Urothelium cell line (cell line): ENCODE measurements at regions not wholly inside any gene's neighbourhood (a gene's known extent, or its start where the extent isn't known, plus 50 kb on each side); places are given as distances from the start of the nearest gene placed in this dataset.

ENCODE experiments used
- DNase-seq: peaks from one replicate; pipeline ENCODE4 v3.0.0; 2011; ENCODE audit warnings: low spot score, mixed read lengths
- FAIRE-seq: peaks from 2 replicates; lab custom pipeline; 2011; peaks lifted over from hg19 to GRCh38; lab: Jason Lieb, UNC

DNA sequence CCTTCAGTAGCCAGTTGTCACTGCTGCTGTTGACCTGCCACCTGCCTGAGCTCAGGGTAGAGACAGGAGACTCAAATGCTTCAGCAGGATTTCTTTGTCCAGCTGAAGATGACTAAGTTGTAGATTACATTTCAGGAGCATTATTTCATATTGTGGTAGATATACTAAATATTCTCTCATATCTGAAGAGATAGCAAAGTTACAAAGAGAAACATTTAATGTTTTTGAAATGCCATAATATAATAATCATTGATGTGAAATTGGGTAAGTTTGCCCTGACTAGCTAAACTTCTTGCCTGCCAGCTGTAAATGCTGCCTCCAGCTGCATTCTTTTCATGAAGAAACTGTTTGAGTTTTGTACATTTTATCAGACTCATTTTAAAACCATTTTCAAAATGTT is 247.6 kb upstream of the CNKSR2 start:
- no peak for DNase-seq
- FAIRE-seq: no peak

DNA sequence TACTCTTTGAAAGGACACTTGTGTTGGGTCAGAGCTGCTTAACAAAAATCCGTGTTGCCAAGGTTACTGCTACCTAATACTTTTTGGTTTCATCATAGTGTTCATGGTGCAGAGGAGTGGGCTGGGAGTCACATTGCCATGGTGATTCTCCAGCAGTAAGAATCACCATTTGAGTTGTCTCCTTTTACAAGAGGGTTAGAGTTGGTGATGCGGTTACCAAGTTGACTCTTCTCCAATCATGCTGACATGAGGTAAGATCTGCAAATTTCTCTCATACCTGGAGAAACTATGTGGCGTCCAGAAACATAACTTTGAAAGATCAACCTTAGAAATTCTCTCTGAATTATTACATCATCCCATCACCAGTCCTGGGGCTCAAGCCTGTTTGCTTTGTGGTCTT is 242.9 kb upstream of the CNKSR2 start:
- DNase-seq: no peak
- FAIRE-seq: no peak

DNA sequence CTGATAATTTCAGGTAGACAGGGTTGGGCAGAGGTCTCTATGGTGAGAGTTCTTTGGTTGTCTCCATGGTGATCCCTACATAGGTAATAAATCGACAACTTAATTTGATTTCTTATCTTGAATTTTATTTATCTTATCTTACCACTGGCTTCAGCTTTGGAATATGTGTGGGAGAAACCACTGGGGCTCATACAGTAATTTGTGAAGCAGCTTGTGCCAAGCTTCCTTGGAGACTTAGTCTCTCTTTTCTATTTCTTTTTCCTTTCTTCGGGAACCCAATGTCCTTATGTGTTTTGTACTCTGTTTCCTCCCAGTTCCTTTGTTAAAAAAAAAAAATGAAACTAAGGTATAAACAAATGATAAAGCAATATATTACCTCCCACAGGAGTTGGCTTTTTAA is 242.4 kb upstream of the CNKSR2 start:
- FAIRE-seq (no peak), DNase-seq (no peak)

DNA sequence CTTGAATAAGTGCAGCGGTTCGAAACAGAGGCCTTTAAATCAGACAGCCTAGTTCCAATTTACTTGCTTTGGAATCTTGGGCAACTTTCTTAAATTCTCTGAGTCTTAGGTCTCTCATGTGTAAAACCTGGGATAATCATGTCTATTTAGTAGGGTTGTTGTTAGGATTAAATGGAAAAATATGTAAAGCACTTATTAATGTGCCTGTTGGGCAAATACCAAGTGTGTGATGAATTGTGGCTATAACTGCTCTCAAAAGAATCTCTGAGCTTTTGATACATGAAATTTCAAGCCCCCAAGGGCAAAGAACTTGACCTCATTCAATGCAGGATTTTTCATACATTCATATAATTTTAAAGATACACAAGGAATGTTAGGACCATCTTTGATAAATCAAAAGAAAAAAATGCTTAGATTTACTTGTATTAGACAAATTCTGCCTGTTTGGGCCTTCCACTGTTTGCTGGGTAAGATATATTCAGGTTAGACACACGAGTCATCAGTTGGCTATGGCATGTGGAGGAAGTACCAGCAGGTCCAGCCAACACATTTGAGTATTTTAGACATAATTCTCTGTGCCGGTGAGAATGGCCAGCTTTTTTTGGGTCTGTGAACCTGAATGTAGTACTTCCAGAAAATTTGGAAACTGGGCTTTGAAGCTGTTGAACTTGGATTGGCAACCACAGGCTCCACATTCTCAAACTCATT is 241.4 kb upstream of the CNKSR2 start:
- DNase-seq: no peak
- FAIRE-seq: no peak

DNA sequence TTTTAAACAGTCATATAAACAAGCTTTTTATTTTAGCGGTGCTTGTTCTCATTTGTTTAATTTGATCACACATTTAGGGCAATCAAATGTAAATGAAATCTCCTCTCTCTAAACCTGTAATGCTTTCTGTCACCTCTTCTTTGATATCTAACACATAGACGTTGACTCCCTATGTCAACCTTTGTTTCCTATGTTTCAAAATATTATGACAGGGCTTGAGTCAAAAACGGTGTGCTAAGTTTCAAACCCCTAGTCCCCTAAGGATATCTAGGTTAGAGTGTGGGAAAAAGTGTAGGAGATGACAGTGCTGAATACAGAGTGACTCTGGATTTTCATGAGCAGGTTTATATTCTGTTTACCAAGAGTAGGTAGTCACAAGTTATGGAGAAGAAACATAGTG is 224.0 kb upstream of the CNKSR2 start:
- FAIRE-seq (no peak), DNase-seq (no peak)

DNA sequence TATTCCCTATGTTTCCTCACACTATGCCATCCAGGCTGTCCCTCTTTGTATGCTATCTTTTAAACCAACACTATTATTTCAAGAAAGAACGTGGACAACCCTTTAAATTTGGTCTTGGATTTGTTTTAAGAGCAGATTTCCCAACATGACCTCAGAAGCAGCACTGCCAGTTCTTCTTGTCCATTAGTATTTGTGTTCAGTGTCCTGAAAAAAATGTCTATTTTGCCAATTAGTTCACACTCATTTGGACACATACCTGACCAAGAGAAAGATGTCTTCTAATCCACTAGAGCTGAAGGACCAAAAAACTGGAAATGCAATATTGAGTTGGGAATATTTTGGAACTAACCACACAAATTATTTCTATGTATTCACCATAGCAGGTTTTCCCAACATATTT is 223.2 kb upstream of the CNKSR2 start:
- FAIRE-seq: no peak

DNA sequence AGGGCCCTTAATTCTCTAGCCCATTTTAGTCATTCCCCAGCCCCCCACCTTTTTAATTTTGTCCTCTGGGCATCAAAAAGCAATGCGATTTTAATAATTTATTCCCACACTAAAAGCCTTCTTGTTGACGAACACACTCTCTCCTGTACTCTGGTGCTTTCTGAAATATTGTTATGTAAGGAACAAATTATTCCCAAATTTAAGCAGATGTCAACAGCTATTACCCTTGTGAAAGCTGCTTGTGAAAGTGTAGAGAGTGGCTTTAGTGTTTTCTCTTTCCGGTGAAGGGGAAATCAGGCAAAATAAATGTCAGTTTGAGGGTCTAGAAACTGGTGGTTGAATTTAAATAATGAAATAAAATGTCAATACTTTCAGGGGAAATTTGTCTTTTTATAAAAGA is 221.2 kb upstream of the CNKSR2 start:
- no peak for FAIRE-seq

More for the DNA sequence above, 223.2 kb upstream of the CNKSR2 start:
- no peak for DNase-seq

DNA sequence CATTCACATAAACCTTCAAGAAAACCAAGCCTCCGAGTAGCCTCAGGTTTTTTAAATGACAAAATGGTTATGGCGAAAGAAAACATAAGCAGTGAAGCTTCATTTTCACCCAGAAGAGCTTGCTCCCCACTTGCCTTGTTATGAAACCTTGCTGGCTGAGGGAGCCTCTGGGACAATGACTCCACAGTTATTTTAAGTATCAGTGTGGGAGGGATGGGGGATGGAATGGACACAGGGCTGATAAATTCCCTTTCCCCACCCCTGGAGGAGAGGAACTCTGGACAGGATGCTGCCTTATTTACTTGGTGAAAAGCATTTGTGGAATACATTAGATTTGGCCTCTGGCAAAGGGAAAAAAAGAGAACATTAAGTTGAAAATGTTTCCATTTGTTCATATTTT is 220.7 kb upstream of the CNKSR2 start:
- DNase-seq (peak; percentile 6), FAIRE-seq (no peak)

More for the DNA sequence above, 221.2 kb upstream of the CNKSR2 start:
- no peak for DNase-seq

DNA sequence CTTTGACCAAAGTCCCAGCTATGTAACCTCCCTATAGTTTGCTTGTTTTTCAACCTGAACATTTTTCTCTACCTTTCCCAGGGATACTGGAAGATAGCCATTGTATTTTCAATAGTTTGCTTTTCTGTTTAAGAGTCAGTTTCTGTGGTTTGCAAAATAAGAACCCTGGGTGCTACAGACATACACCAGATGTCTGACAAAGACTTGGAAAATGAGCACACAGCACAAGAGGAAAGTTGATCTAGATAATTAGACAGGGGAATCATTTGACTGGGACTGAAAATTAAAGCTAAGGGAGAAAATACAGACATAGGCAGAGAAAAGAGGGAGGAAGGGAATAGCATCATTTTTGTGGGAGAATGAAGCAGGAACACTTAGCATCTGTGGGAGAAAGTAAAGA is 218.3 kb upstream of the CNKSR2 start:
- FAIRE-seq (no peak), DNase-seq (no peak)

DNA sequence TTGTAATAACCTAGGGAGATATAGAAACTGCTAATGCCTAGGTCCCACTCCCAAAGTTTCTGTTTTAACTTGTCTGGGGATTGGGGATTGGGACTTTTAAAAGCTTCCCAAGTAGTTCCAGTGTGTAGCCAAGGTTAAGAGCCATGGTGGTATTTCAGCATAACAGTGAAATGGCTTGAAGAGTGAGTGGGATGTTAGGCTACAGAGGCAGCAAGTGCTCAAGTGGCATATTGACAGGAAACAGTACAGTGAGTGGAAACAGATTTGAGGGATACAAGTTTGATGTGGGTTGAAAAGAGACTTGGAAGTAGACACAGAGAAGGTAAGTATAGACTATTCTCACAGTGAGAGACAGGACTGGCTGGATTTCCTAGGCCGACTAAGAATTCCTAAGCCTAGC is 217.6 kb upstream of the CNKSR2 start:
- FAIRE-seq (no peak), DNase-seq (no peak)

DNA sequence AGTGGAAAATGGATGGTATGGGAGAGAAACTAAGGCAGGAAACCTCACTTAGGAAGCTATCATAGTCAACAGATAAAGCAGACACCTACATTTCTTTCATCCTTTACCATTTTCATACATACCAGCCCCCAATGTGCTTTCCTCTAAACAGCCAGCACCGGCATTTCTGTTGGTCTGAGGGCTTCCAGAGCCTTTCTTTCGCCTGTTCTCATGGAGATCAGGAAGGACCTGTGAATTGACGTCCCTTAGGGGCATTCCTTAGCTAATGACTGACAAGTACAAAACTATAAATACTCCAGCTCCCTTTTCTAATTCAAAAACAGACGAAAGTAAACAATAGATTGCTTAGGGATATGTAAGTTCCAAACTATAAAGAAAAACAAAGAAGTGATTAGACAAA is 215.5 kb upstream of the CNKSR2 start:
- no peak for FAIRE-seq
- DNase-seq: no peak

DNA sequence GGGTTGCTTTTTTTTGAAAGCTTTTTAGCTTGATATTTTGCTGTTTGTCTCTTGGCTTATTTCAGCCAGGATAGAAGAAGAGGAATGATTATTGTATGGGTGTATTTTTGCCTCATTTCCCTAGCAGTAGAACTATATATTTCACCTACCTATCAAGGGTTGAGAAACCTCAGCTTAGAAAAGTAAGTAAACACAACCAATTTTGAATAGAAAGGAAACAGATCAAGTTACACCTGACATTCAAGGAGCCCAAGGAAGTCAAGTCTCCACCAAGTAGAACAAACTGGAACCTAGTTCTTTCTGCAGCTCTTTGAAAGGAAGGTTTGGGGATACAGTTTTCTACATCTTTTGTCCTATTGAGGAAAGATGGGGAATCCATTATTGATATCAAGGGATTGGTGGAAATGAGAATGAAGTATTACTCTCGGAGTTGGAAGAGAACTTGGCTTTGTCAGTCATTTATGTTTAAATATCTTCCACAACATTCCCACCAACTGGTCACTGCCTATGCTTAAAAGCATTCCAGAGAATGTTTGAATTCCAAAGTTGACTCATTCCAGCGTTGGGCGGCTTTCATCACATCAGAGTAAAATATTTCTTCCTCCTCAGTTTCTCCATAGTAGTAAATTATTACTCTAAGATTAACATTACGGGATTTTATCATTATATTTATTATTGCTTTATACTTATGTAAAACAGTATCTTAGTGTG is 207.8 kb upstream of the CNKSR2 start:
- FAIRE-seq: no peak
- DNase-seq: peak; percentile 2

DNA sequence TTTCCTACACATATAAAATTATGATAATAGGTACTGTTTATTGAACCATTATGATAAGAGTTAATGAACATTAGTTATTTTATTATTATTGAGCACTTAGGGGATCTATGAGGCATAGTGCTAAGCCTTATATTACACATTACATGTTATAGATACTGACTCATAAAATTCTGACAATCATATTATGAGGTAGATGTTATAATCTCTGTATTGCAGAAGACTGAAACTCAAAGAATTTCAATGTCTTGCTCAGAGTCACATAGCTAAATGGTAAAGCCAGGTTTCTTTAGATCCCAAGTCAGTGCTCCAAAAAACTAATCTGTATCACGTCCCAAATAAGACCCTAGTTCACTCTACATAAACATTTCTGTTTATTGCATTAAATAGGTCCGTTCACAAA is 207.2 kb upstream of the CNKSR2 start:
- FAIRE-seq (no peak), DNase-seq (no peak)

DNA sequence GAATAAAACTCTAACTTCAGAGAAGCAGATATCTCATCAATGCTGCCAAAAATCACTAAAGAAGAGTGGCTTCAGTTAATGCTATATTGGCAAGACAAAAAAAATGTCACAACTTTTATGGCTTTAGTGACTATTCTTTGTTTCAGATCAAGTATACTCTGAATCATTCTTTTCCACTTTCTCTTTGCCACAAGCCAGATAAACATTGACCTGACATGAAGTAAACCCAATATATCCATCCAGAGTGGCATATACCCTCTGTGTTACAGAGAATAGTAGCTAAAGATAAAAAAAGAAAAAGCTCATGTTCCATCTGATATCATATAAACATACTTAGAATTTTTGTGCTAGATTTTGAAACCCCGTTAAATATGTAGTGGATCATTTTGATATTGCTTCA is 206.7 kb upstream of the CNKSR2 start:
- DNase-seq: no peak
- no peak for FAIRE-seq

DNA sequence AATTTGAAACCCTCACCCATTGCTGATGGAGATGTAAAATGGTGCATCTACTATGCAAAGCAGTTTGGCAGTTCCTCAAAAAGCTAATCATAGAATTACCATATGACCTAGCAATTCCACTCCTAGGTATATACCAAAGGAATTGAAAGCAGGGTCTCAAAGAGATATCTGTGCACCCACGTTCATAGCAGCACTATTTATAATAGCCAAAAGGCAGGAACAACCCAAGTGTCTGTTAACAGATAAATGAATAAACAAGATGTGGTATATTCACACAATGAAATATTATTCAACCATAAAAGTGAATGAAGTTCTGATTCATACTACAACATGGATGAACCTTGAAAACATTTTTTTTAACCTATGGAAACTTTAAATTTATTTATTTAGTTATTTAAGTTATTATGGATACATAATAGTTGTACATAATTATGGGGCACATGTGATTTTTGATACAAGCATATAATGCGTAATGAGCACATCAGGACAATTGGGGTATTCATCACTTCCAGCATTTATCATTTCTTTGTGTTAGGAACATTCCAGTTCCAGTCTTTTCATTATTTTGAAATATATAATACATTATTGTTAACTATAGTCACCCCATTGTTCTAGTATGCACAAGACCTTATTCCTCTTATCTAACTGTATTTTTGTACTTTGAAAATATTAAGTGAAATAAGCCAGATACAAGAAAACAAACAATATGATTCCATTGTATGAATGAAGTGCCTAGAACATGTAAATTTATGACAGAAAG is 205.6 kb upstream of the CNKSR2 start:
- DNase-seq: no peak
- no peak for FAIRE-seq

DNA sequence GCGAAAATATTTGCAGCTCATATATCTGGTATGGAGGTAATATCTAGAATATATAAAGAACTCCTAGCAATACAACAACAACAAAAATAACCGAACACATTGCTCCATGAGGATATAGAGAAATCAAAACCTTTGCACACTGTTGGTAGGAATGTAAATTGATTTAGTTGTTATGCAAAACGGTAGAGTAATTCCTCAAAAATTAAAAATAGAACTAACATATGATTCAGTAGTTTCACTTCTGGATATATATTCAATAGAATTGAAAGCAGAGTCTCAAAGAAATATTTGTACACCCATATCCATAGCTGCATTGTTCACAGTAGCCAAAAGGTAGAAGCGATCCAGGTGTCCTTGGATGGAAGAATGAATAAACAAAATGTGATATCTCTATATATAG is 203.0 kb upstream of the CNKSR2 start:
- FAIRE-seq: no peak

DNA sequence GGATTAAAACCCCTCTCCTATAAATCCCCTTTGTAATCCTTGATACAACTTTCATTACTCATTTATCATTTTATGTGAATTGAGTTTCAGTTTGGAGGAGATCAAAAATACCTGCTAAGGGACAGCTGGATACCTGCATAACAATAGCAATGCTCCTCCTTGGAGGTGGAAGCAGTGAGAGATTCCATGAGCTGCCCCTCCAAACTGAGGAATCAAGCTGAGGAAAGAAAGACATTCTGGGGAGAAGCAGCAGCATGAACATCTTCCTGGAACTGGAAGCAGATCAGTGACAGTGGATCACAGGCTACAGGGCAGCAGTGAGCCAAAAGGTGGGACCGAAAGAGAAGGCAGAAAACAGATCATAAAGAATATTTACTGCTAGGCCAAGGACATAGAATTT is 199.8 kb upstream of the CNKSR2 start:
- no peak for FAIRE-seq
- no peak for DNase-seq

More for the DNA sequence above, 203.0 kb upstream of the CNKSR2 start:
- DNase-seq: no peak

DNA sequence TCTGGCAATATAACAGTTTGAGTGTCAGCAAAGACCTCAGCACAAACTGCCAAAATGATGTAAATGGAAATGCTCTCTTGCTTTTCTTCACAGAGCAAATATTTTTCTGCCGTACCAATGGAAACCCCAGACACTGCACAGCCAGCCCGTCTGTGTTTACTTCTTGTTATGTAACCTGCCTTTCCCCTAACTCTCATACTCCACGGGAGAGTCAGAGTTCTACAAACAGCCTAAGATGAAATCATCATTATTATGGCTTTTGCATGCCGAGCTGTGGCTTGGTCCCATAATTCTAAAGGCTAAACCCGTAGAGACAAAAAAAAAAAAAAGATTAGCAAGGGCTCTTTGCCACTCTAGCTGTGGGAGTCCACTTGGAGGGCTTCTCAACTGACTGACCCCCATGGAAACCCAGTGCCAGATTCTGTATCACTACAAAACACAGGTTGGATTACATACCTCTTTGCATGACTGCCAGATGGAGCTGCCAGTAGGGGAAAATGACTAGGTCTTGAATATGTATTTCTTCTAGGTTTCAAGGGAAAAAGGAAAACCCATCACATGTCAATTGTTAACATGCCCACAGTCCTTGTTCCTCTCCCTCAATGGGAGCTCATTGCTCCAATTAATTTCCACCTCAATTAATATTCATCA is 197.2 kb upstream of the CNKSR2 start:
- FAIRE-seq: no peak
- peak; percentile 1 for DNase-seq

DNA sequence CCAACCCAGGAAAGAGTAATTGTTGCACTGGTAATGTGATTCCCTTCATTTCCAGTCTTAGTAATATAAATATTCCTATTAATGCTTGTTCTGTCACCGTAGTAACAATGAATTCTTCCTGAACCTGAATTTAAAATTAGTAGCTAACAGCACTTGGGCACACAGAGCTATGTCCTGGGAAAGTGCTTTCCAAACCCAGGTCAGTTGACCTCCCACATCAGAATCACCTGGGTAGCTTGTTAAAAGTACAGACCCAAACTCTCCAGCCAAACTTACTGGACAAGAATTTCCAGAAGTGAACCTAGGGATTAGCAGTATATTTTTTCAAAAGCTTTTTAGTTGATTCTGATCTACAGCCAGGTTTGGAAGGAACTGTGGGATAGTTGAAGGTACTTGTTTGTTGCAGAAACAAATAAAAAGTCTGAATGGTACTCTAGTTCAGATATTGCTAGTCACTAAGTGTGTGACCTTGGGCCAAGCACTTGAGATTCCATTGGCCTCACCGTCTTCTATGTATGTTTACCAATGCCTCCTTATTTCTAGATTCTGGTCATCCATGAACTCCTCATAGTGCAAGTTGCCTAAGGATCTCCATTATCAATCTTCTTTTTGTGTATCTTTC is 192.9 kb upstream of the CNKSR2 start:
- FAIRE-seq (no peak), DNase-seq (no peak)

DNA sequence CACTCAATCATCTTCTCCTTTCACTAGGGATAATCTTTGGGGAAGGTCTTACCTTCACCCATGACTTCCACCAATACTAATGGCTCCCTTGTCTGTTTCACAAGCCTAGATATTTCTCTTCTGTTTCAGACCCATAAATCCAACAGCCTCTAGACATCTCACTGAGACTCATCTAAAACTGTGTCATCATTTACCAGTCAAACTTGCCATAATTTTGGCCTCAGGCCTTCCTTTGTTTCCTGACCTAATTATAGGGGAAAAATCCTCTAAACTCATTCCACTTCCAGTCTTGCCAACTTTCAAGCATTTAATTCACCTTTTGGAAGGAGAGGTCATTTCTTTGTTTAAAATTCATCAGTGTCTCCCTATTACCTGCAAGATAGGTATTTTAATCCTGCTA is 181.0 kb upstream of the CNKSR2 start:
- no peak for FAIRE-seq
- DNase-seq: no peak

DNA sequence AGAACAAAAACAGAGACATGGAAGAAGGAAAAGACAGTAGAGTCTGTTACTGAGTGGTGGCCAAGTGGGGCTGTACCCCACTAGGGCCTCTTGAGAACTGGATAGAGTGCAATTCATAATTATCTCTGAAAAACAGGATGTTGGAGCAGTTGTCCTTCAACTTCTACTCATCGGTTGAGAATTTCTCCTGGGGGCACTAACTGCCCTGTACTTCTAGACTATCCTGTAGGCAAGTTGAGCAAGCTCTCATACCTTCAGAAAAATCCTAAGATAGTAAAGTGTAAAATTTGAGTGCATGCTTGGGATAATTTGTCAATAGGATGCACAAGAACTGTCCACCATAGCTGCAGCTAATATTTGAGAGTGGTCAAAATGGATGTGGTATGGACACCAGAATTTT is 179.7 kb upstream of the CNKSR2 start:
- FAIRE-seq (no peak), DNase-seq (no peak)
